KBM-7 (cell line): ENCODE measurements at regions not wholly inside any gene's neighbourhood (a gene's known extent, or its start where the extent isn't known, plus 50 kb on each side); places are given as distances from the start of the nearest gene placed in this dataset.
"Not testable (repeated sequence)": the region's sequence is repeated elsewhere in the genome, so short reads cannot be mapped to it uniquely, and the experiment has no call there.

Experiments used
- DNase-seq: peaks from one replicate; pipeline ENCODE4 v3.0.0-alpha.2; 2015
- in situ Hi-C: fragments of 300-500 bp; cut with MboI; formaldehyde crosslinking; loops from 2 replicates; pipeline ENCODE4 v1.14.3; 2020; ENCODE audit warnings: low sequenced_read_pairs, low pct_unique_long_range_greater_than_20kb, mixed read lengths

GRCh38 chr4:189002475-189002874, 863.2 kb downstream of the TRIML1 start:
- no peak for DNase-seq
- in situ Hi-C loops = no loop called here

GRCh38 chr4:189010452-189011217, 871.4 kb downstream of the TRIML1 start:
- in situ Hi-C loops, DNase-seq: not testable (repeated sequence)

GRCh38 chr4:189021831-189022230, 882.6 kb downstream of the TRIML1 start:
- in situ Hi-C loops = no loop called here
- DNase-seq = peak; percentile 3

DNA sequence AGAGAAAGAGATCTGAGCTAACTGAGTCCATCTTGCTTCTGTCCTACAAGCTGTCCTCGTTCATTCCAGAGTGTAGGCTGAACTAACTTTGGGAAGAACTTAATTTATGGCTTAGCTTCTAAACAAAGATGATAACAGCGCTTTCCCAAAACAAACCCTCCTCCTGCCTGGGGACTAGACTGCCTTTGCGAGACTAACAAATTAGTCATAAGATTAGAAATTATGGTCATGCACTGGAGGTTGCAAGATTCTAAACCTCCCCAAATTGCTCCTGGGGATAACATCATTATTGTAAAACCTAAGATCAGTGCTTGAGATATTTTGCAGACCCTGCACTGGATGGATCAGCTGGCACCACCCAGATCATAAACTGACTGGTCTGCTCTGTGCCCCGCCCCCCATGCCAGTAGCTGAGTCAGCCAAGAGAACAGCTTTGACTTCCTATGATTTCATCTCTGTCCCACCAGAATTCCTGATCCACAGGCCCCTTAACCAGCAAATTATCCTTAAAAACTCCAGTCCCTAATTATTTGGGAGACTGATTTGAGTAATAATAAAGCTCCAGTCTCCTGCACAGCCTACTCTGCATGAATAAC, 883.3 kb downstream of the TRIML1 start:
- in situ Hi-C loops = no loop called here
- no peak for DNase-seq

- in situ Hi-C loops = no loop called here
- no peak for DNase-seq
Observed at GRCh38 chr4:189029976-189030504, 890.8 kb downstream of the TRIML1 start.

DNA sequence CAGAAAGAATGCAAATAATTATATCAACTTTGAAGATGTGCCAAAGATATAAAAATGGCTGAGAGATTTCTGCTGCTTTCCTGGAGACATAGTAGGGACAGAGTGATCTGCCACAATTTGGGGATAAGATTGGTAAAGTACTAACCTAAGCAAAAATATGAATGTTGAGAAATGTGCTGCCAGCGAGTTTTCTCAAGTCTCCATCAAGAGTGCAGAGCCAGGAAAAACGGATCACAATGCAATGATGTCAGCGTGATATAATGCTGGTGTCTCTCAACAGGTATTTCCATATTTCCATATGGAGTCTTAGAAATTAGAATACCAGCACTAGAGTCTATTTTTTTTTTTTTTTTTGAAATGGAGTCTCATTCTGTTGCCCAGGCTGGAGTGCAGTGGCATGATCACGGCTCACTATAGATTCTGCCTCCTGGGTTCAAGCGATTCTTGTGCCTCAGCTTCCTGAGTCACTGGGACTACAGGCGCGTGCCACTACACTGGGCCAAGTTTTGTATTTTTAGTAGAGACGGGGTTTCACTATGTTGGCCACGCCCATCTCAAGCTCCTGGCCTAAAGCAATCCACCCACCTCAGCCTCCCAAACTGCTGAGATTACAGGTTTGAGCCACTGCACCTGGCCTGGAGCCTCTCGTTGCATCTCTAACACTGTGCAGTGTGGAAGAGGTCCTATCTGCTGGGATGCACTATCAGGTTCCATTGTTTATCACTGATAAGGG, 893.5 kb downstream of the TRIML1 start:
- no peak for DNase-seq
- in situ Hi-C loops = no loop called here

- DNase-seq = no peak
- in situ Hi-C loops = no loop called here
Observed at GRCh38 chr4:189033801-189034347, 894.6 kb downstream of the TRIML1 start.

DNA sequence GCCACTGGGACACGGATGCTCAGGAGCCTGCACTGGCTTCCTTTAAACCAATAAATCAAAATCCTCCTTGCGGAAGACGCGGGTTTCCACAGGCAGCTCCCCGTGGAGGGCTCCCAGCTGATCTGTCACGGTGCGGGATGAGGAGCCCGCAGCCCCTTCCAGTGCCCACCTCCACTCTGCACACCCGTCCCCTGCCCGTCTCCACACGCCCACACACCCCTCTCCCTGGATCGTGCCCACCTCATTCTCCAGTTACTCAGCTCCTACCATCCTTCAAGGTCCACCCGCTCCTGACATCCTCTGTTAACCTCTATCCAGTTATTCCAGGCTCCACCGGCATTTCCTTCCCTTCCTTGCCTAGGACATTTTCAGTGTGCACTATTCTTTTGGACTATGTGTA, 895.9 kb downstream of the TRIML1 start:
- in situ Hi-C loops = no loop called here
- DNase-seq = no peak

GRCh38 chr4:189035654-189036053, 896.4 kb downstream of the TRIML1 start:
- in situ Hi-C loops = no loop called here
- DNase-seq = no peak

DNA sequence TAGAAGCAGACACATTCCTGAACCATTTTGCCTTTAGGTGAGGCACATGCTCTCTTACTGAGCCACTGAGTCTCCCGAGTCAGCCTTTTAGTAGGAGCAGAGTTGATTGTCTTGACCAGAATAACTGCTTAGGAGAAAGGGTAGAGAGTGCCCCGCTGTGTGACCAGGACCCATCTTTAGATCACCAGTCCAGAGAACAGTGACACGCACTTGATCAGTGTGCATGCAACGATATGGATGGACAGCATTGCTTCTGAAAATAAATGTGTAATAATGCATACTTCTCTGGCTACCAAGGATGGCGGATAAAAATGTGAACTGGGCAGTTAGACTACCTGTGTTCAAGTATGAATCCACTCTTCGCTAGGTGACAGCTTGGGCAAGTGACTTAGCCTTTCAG, 897.7 kb downstream of the TRIML1 start:
- in situ Hi-C loops = no loop called here
- no peak for DNase-seq

DNA sequence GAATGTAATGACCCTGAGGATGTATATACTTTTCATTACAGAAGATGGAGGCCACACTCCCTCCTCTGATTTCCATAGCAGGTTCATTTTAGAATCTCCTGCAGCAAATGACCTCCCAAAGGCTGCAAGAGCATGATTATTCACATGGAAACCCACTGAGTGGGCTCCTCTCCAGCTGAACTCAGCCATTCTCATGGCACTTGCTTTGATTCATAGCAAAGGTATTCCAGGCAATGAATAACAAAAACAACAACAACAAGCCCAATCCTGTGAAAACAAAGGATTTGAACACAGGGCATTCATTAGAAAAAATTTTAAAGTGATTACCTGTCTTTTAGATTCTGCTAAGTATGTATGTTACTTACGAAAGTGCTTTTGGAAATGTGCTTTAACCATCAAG, 894.0 kb upstream of the FRG1 start:
- in situ Hi-C loops = no loop called here
- DNase-seq = no peak

DNA sequence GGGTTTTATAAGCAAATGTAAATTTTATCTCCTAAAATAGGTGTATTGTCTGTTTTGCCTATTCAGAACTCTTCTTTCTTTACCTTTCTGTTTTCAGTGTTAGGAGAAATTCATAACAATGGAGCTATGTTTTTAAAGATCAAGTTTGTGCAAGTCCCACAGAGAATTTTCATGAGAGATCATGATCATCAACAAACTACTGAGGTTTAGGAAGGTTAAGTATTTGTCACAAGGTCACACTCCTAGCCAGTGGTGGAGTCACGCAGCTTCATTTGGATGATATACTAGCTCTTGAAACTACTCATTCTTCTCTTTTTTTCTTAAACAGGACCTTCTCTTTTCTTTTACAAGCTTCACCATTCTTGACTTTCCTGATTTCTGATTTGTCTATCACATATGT, 892.6 kb upstream of the FRG1 start:
- in situ Hi-C loops = no loop called here
- DNase-seq = no peak

DNA sequence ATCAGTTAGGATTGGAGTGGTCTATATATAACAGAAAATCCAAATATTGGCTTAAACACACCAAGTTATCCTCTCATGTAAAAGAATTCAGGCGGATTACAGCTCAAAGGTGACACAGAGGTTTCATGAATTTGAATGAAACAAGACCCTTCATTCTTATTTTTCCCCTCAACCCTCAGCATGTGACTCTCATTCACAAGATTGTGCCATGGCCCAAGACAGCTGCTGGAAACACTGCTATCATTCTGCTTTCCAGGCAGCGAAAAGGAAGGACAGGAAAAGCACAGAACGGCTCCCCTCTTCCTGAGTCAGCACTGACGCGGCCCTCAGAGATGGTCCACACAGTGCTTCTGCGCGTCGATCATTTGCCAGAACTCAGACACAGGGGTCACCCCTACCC, 891.0 kb upstream of the FRG1 start:
- DNase-seq = no peak
- in situ Hi-C loops = no loop called here

DNA sequence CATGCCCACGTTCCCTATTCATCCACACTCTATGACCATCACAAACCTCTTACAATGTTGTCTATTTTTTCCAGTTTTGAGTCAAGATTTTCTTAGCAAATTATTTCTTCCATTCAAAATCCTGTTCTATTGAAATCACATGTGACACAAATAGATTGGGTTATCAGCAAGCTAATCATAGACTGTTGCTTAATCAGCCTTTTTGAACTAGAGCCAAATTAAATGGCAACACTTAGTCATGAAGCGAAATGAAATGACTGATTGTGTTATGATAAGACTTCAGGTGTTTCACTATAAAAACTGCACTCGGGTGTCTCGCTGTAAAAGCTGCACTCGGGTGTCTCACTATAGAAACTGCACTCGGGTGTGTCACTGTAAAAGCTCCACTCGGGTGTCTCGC, 890.0 kb upstream of the FRG1 start:
- in situ Hi-C loops = no loop called here
- DNase-seq = no peak

DNA sequence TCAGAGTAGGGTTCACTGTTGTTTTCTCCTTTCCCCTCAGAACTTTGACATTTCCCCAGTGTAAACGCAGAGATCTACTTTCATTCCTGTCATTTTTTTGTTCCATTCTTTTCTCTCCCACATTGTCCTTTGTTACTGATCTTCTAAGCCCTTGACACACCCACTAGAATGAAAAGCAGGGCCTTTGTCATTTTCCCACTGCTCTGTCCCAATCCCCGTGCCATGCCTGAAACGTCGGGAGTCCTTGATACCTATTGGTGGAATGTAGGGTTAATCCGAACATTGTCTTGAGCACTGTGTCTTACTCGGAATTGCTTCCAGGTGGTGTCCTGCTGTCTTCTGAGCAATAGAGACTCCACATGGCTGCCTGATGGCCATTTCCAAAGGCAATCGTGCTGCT, 887.1 kb upstream of the FRG1 start:
- in situ Hi-C loops = no loop called here
- DNase-seq = no peak

DNA sequence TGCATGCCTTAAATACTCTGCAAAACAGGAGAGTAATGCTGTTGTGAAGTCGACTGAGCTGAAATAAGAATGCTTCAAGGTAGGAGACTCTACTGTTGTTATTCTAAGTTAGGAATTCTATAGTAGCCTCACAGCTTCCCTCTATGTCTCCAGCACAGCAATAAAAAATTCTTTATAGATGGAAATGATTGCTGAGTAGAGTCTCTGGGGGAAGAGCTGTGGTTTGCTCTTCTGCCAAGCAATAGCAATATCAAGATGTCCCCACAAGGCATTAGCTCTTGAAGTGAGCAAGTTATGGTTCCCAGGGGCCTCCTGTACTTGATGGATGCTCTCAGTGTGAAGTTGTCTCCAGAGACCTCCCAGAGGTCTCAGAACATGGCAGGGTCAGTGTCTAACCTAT, 880.6 kb upstream of the FRG1 start:
- in situ Hi-C loops = no loop called here
- no peak for DNase-seq

DNA sequence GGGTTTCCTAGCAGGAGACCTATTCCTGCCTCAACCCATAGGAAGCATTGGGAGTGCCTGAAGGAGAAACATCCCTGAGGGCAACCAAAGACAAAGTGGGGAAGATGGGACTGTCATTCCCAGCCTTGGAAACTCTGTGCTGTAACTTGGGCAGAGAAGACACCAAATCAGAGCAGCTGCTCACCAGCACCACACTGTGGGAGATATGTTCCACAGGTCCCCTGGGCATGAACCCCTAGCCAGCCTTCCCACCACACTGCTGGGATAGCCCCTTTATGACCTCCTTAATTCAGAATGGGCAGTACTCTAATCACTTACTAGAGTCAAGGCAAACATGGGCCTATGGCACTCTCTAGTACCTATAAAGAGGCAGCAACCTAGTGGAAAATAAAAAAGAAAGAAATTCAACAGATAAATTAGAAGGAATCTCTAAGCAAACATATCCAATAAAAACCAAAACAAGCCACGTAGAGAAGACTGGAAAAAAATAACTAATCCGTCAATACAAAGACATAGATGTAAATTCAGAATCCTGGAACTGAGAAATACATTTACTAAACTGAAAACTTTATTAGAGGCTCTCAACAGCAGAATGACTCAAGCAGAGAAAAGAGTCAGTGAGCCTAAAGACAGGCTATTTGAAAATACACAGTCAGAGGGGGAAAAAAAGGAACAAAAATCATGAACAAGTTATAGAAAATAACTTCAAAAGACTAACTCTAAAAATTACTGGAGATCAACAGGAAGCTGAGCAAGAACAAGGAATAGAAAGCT, 878.4 kb upstream of the FRG1 start:
- in situ Hi-C loops = no loop called here
- no peak for DNase-seq

DNA sequence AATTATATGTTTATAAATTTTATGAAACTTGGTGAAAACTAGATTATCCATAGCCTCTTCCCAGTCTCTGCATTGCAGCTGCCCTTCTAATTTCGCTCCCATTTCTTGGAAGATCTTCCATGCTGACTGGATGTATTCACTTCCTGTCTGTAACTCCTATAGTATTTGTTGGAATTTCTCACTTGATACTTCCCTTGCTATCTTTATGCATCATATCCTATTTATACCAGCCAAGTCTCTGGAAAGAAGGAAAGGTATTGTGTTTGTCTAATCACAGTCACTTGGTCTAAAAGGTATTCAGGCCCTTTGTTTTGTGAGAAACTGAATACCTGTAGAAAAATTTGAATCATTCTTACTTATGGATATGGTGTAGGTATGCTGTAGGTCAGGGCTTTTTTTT, 870.9 kb upstream of the FRG1 start:
- in situ Hi-C loops = no loop called here
- DNase-seq = no peak

DNA sequence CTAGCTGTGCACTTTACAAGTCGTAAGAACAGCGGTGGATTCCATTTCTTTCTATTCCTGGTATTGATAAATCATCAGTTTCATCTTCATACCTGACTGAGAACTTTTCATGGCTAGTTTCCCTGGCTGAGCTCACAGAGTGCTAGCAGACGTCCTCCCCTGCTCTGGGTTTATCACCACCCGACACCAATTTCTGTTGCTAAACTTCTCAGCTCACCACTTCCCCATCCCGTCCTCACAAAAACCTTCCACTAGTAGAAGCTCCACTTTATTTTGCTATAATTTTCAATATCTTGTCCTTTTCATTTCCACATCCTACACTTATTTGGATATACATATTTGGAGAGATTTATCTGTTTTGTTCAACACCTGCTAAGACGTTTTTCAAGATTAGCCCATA, 869.4 kb upstream of the FRG1 start:
- DNase-seq = no peak
- in situ Hi-C loops = no loop called here
